SKM-1 (cell line): ENCODE measurements at regions not wholly inside any gene's neighbourhood (a gene's known extent, or its start where the extent isn't known, plus 50 kb on each side); places are given as distances from the start of the nearest gene placed in this dataset.
A peak's percentile ranks its signal among the peaks of the same experiment; 100 is the strongest.

ENCODE experiments used
- DNase-seq: peaks from one replicate; lab custom pipeline; 2025; ENCODE audit not compliant: unreplicated experiment; lab: John Stamatoyannopoulos, UW

GRCh38 chr3:177995381-177996085 lies 540.7 kb upstream of the KCNMB2 start:
- no peak for DNase-seq

- DNase-seq, result peak; percentile 34
Observed at GRCh38 chr3:178001670-178002101, 534.5 kb upstream of the KCNMB2 start.

GRCh38 chr3:178002113-178002512 lies 534.1 kb upstream of the KCNMB2 start:
- DNase-seq, result no peak

- peak; percentile 5 for DNase-seq
Observed at GRCh38 chr3:178003756-178004155, 532.5 kb upstream of the KCNMB2 start.

GRCh38 chr3:178005961-178006360 lies 530.3 kb upstream of the KCNMB2 start:
- DNase-seq, result no peak

- no peak for DNase-seq
Observed at GRCh38 chr3:178010306-178010705, 525.9 kb upstream of the KCNMB2 start.

- no peak for DNase-seq
Observed at GRCh38 chr3:178019645-178020044, 516.6 kb upstream of the KCNMB2 start.

GRCh38 chr3:178022599-178022998 lies 513.6 kb upstream of the KCNMB2 start:
- DNase-seq, result no peak

- DNase-seq, result no peak
Observed at GRCh38 chr3:178028933-178029332, 507.3 kb upstream of the KCNMB2 start.

- DNase-seq, result no peak
Observed at GRCh38 chr3:178036451-178037144, 499.6 kb upstream of the KCNMB2 start.

GRCh38 chr3:178041931-178042330 lies 494.3 kb upstream of the KCNMB2 start:
- no peak for DNase-seq

- no peak for DNase-seq
Observed at GRCh38 chr3:178042376-178042775, 493.9 kb upstream of the KCNMB2 start.

GRCh38 chr3:178043084-178043483 lies 493.2 kb upstream of the KCNMB2 start:
- no peak for DNase-seq

GRCh38 chr3:178044320-178044719 lies 491.9 kb upstream of the KCNMB2 start:
- no peak for DNase-seq

- DNase-seq, result no peak
Observed at GRCh38 chr3:178047496-178047895, 488.7 kb upstream of the KCNMB2 start.

GRCh38 chr3:178048768-178049167 lies 487.5 kb upstream of the KCNMB2 start:
- DNase-seq, result no peak

GRCh38 chr3:178054471-178054870 lies 481.8 kb upstream of the KCNMB2 start:
- no peak for DNase-seq

- DNase-seq, result no peak
Observed at GRCh38 chr3:178055939-178056338, 480.3 kb upstream of the KCNMB2 start.

- DNase-seq, result no peak
Observed at GRCh38 chr3:178056868-178057267, 479.4 kb upstream of the KCNMB2 start.

- no peak for DNase-seq
Observed at GRCh38 chr3:178058629-178059028, 477.6 kb upstream of the KCNMB2 start.

- no peak for DNase-seq
Observed at GRCh38 chr3:178059119-178059518, 477.1 kb upstream of the KCNMB2 start.

- no peak for DNase-seq
Observed at GRCh38 chr3:178059836-178060235, 476.4 kb upstream of the KCNMB2 start.

- DNase-seq, result no peak
Observed at GRCh38 chr3:178060407-178060806, 475.8 kb upstream of the KCNMB2 start.
